HuH-7 (cell line): ENCODE measurements at regions not wholly inside any gene's neighbourhood (a gene's known extent, or its start where the extent isn't known, plus 50 kb on each side); places are given as distances from the start of the nearest gene placed in this dataset.

Experiments used
- DNase-seq: peaks from one replicate; pipeline ENCODE4 v3.0.0; 2011; ENCODE audit warnings: low spot score

DNA sequence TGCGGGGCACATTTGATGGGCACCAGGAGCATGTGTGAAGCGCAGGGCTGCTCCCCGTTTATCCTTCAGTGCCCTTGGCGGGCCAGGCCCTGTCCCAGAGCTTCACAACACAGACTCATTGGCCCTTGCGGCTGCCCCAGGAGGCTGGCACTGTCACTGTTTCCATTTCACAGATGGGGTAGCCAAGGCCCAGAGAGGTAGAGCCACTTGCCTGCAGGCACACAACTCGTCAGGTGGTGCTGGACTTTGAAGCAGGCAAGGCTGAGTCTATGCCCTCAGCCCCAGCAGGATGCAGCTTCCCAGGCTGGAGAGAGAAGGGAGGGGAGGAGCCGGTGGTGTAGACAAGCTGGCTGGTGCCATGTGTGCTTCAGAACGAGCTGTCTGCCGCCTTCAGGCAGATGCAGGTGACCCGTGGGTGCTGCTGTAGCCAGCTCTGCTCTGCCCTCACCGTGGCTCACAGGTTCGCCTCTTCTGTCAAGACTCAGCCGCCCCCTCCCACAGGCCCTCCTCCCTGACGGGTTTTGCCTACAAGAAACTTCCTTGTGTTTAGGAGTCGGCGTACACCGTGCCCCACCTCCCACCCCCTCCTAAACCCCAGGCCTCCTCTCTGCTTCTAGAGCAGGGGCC lies 232.3 kb upstream of the CIBAR2 start:
- DNase-seq, result no peak

DNA sequence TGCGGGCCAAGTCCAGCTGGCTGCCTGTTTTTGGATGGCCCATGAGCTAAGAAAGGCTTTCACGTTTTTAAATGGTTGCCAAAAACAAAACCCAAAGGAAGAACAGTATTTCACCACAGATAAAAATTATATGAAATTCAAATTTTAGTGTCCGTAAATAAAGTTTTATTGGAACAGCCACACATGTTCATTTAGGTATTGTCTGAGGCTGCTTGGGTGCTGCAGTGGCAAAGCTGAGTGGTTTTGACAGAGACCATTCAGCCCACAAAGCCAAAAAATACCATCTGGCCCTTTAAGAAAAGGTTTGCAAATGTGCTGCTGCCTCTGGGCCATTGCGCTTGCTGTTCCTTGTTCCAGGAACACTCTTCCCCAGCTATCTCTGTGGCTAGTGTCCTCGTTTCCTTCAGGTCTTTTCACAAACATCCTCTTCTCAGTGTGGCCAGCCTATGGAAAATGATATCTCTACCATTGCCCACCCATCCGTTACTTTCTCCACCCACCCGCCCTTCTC lies 232.9 kb upstream of the CIBAR2 start:
- DNase-seq, result no peak

GRCh38 chr16:85346404-85347212 lies 234.3 kb upstream of the CIBAR2 start:
- DNase-seq, result no peak

DNA sequence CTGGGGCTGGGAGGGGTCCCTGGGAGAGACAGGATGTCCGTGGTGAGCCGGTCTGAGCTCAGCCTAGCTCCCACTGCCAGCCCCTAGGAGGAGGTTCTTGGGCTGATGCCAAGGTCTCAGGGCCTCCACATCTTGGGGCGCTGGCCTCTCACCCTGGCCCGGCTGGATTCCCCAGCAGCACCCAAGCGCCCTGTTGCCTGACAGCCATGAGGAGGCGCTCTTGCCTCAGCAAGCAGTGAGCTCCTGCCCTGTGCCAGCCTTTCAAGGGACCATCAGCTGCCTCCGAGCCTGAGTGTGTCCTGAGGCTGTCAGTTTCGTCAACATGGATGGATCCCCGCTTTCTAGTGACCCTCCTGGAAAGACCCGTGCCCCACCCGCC lies 234.9 kb upstream of the CIBAR2 start:
- peak; percentile 71 for DNase-seq

GRCh38 chr16:85348065-85348840 lies 236.0 kb upstream of the CIBAR2 start:
- DNase-seq, result no peak

DNA sequence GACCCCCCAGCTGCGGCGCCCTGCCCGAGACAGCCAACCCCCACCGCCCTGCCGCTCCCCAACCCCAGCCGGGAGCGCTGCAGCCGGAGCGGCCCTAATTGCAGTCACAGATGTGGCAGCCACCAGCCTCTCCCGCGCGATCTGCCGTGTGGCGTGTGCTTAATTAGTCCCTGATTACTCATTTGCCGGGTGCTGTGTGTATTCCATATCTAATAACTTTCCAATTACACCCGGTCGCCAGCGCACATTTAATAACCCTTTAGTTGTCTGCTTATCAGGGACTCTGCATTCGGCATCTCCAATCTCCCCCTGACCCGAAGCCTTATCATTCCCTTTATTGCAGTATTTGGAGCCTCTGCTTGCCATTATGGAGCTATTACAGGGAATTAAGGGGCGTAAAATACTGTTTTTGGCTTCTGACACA lies 236.7 kb upstream of the CIBAR2 start:
- no peak for DNase-seq

- DNase-seq, result no peak
Measured at GRCh38 chr16:85349365-85350145, 237.3 kb upstream of the CIBAR2 start.

DNA sequence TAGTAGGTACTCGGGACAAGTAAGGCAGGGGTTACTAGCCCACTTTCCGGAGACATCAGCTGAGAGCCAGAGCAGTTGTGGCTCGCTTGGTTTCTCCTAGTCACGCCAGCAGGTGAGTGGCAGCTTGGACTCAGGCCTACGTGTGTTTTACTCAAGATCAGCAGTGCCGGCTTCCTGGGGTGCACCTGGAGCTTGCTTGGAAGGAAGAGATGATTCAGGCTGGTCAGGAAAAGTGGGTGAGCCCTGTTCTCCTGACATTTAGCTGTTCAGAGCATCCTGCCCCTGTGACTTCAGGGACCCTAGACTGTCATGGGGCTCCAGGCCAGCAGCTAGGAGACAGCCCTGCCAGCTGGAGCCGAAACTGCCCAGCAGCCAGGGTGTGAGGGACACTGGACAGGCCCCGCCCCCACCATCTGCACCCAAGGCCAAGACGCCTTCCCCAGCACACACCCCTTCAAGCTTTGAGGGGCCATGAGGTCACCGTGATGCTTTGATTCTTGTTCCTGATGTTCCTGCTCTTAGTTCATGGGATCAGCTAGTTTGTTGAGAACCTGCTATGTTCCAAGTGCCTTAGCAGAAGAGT lies 238.0 kb upstream of the CIBAR2 start:
- no peak for DNase-seq

DNA sequence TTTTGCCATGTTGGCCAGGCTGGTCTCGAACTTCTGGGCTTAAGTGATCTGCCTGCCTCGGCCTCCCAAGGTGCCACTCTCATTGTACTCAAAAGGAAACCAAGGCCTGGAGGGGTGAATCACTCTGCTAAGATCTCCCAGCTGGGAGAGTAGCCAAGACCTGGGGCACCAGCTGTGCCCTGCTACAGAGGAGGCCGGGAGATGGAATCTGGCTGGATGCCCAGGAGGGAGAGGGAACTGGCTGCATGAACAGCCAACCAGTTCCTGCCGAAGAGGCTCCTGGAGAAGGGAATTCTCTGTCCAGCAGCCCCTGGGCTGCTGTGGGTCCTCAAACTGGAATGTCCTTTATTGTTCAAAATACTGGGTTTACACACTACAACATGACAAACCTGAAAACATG lies 238.7 kb upstream of the CIBAR2 start:
- DNase-seq, result no peak

DNA sequence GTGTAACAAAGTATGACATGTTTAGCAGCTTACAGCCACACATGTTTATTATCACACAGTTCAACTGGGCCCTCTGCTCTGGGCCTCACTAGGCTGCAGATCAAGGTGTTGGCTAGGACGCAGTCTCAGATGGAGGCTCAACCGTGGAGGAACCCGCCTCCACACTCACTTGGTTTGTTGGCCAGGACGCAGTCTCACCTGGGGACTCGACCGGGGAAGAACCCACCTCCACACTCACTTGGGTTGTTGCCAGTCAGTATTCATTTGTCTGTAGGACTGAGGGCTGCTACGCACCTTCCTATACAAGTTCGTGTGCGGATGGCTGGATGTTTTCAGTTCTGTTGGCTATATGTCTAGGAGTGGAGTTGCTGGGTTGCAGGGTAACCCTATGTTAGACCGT lies 240.7 kb upstream of the CIBAR2 start:
- no peak for DNase-seq

GRCh38 chr16:85353839-85354685 lies 241.8 kb upstream of the CIBAR2 start:
- DNase-seq, result no peak

- DNase-seq, result no peak
Measured at GRCh38 chr16:85354686-85355514, 242.6 kb upstream of the CIBAR2 start.

DNA sequence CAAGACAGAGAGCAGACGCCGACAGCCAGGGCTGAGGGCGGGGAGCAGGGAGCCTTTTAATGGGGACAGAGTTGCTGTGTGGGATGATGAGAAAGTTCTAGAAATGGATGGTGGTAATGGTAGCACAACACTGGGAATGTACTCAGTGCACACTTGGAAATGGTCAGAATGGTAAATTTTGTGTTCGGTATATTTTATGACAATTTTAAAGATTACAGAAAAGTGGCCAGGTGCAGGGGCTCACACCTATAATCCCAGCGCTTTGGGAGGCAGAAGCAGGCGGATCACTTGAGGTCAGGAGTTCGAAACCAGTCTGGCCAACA lies 243.2 kb upstream of the CIBAR2 start:
- no peak for DNase-seq

GRCh38 chr16:85356157-85356556 lies 243.9 kb upstream of the CIBAR2 start:
- no peak for DNase-seq

- no peak for DNase-seq
Measured at GRCh38 chr16:85357323-85357722, 245.1 kb upstream of the CIBAR2 start.

DNA sequence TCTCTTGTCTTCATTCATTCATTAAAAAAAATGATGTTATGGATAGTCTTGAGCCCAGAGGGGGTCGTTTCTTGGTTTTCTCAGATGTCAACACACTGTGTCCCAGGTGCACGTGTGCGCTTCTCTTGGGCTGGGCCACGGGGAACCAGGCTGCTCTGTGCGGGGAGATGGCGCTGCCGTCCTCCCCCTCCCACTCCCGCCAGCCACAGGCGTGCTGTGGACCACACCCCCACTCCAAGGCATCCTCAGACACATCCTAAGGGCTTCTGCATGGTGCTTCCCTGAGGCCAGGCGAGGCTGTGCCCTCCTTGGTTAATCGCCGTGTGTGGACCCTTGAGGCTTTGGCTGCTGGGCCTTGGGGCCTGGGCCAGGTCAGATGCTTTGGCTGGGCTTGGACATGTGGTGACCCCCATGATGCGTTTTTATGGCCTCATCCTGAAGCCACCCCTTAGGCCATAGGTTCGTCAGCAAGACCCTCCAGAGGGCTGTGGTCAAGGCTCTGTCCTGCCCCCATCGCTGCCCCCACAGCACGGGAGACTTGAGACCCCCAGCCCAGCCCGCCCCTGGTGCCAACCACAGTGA lies 245.7 kb upstream of the CIBAR2 start:
- DNase-seq, result no peak

DNA sequence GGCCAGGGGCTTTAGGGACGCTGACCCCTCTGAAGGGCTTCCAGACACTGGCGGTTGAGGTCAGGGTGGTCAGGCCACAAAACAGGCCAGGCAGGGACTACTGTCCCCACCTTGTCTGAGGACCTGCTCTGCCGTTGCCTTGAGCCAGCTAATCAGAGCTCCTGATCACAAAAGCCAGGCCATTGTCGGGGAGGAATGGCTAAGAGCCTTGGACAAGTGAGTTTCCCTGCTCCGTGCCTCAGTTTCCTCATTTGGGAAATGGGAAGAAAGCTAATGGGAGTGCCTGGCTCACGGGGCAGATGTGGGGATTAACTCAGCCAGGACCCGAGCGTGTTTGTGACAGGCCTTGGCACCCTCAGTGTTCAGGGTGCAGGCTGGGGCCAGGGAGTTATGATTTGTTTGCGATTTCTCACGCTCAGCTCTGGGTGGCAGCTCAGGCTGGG lies 246.5 kb upstream of the CIBAR2 start:
- no peak for DNase-seq

GRCh38 chr16:85359147-85359822 lies 247.0 kb upstream of the CIBAR2 start:
- DNase-seq, result no peak
